H1 (cell line): ENCODE measurements at regions not wholly inside any gene's neighbourhood (a gene's known extent, or its start where the extent isn't known, plus 50 kb on each side); places are given as distances from the start of the nearest gene placed in this dataset.

Source experiments
- CTCF ChIA-PET: fragments of 300-600 bp; sonication (Branson Sonifier 250); formaldehyde crosslinking; loops from one replicate; lab custom pipeline; 2021; ENCODE audit not compliant: partially characterized antibody; lab: Charles Lee
- POLR2A ChIA-PET: fragments of 300-600 bp; sonication (Branson Sonifier 250); formaldehyde crosslinking; loops from one replicate; lab custom pipeline; 2021; ENCODE audit warnings: inconsistent platforms; ENCODE audit not compliant: partially characterized antibody; lab: Charles Lee
- DNase-seq, 2 experiments: peaks; one replicate each; pipeline versions ENCODE4 v3.0.0 to v3.0.0-alpha.2; 2010 to 2022; ENCODE audit warnings: low spot score in 2 of 2, low read depth in 1 of 2, mixed read lengths in 1 of 2
- FAIRE-seq: peaks from 2 replicates; lab custom pipeline; 2011; peaks lifted over from hg19 to GRCh38; lab: Jason Lieb, UNC
- H2AFZ ChIP-seq: 2 replicates; pipeline ENCODE4 v1.8.1; 2012; ENCODE audit warnings: low read length, inconsistent platforms
- H2AK5ac ChIP-seq: 2 replicates; pipeline ENCODE4 v1.6.1; 2013; ENCODE audit warnings: low read depth, low read length
- H2BK120ac ChIP-seq: replicated peaks from 2 replicates; pipeline ENCODE3; 2013; ENCODE audit warnings: low read depth, low read length, inconsistent platforms
- H2BK12ac ChIP-seq: 2 replicates; pipeline ENCODE4 v1.6.1; 2013; ENCODE audit warnings: low read depth, low read length
- H2BK15ac ChIP-seq: 2 replicates; pipeline ENCODE4 v1.6.1; 2013; ENCODE audit warnings: low read length
- H2BK20ac ChIP-seq: 2 replicates; pipeline ENCODE4 v1.6.1; 2013; ENCODE audit warnings: low read length
- H2BK5ac ChIP-seq: 2 replicates; pipeline ENCODE4 v1.6.1; 2013; ENCODE audit warnings: low read depth, low read length
- H3K14ac ChIP-seq: 2 replicates; pipeline ENCODE4 v1.6.1; 2013; ENCODE audit warnings: inconsistent platforms; ENCODE audit not compliant: insufficient read length
- H3K18ac ChIP-seq: 2 replicates; pipeline ENCODE4 v1.6.1; 2013; ENCODE audit warnings: low read length; ENCODE audit errors: extremely low read depth
- H3K23ac ChIP-seq: 2 replicates; pipeline ENCODE4 v1.6.1; 2013; ENCODE audit warnings: inconsistent platforms; ENCODE audit not compliant: insufficient read length
- H3K23me2 ChIP-seq: 2 replicates; pipeline ENCODE4 v1.6.1; 2013; ENCODE audit warnings: low read depth, low read length
- H3K27ac ChIP-seq: 2 replicates; pipeline ENCODE4 v1.6.1; 2011; ENCODE audit warnings: low read depth, low read length, inconsistent platforms
- H3K27me3 ChIP-seq, 4 experiments: replicated peaks in 1 of 4; 1 replicate in 1 of 4; 2 replicates in 3 of 4; pipeline versions ENCODE4 v1.6.1 to v1.8.1; 2011 to 2013; ENCODE audit warnings: low read length in 3 of 4, mild to moderate bottlenecking in 3 of 4, inconsistent platforms in 2 of 4, mixed read lengths in 2 of 4, moderate library complexity in 1 of 4; ENCODE audit not compliant: control insufficient read depth in 3 of 4, insufficient read depth in 3 of 4; ENCODE audit errors: extremely low read depth in 1 of 4
- H3K36me3 ChIP-seq, 4 experiments: 2 replicates each; pipeline versions ENCODE4 v1.6.1 to v1.8.1; 2011 to 2013; ENCODE audit warnings: mild to moderate bottlenecking in 4 of 4, low read length in 3 of 4, moderate library complexity in 2 of 4, control low read depth in 1 of 4, inconsistent platforms in 1 of 4; ENCODE audit not compliant: insufficient read depth in 4 of 4, control insufficient read depth in 2 of 4
- H3K4ac ChIP-seq: replicated peaks from 2 replicates; pipeline ENCODE3; 2013; ENCODE audit warnings: low read length, low read depth, mixed read lengths, inconsistent platforms; ENCODE audit not compliant: insufficient read length
- H3K4me1 ChIP-seq, 4 experiments: replicated peaks in 1 of 4; 1 replicate in 1 of 4; 2 replicates in 3 of 4; pipeline versions ENCODE4 v1.6.1 to v1.8.1; 2011 to 2013; ENCODE audit warnings: low read length in 3 of 4, inconsistent platforms in 2 of 4, mixed read lengths in 1 of 4; ENCODE audit not compliant: insufficient read depth in 4 of 4, control insufficient read depth in 3 of 4
- H3K4me2 ChIP-seq, 2 experiments: 2 replicates each; pipeline versions ENCODE4 v1.6.1 to v1.8.1; 2011 to 2013; ENCODE audit warnings: low read depth in 2 of 2, low read length in 2 of 2, control low read depth in 1 of 2, inconsistent platforms in 1 of 2, mild to moderate bottlenecking in 1 of 2; ENCODE audit not compliant: insufficient read depth in 1 of 2
- H3K4me3 ChIP-seq, 4 experiments: fragments of 200-600, 300-600 bp in 1 of 4; sonication (generic), shearing (Covaris generic), sonication (Bioruptor Twin) in 1 of 4; 2 replicates each; pipeline versions ENCODE4 v1.5.1 to v1.8.1; 2011 to 2016; ENCODE audit warnings: low read length in 4 of 4, low read depth in 3 of 4, control low read depth in 2 of 4, inconsistent platforms in 2 of 4, mild to moderate bottlenecking in 2 of 4, mixed read lengths in 1 of 4, moderate library complexity in 1 of 4; ENCODE audit not compliant: insufficient read depth in 2 of 4; ENCODE audit errors: extremely low read depth in 1 of 4
- H3K56ac ChIP-seq: replicated peaks from 2 replicates; pipeline ENCODE3; 2013; ENCODE audit warnings: low read depth, mild to moderate bottlenecking, mixed read lengths, low read length, inconsistent platforms; ENCODE audit not compliant: insufficient read length
- H3K79me1 ChIP-seq: 2 replicates; pipeline ENCODE4 v1.6.1; 2013; ENCODE audit warnings: low read depth, low read length, control low read depth
- H3K79me2 ChIP-seq, 2 experiments: 2 replicates each; pipeline versions ENCODE4 v1.6.1 to v1.8.1; 2012 to 2013; ENCODE audit warnings: low read length in 2 of 2, mild to moderate bottlenecking in 2 of 2, inconsistent platforms in 1 of 2; ENCODE audit not compliant: insufficient read depth in 2 of 2, control insufficient read depth in 1 of 2
- H3K9ac ChIP-seq, 4 experiments: replicated peaks in 1 of 4; 1 replicate in 1 of 4; 2 replicates in 3 of 4; pipeline versions ENCODE4 v1.6.1 to v1.8.1; 2011 to 2013; ENCODE audit warnings: low read depth in 3 of 4, low read length in 3 of 4, control low read depth in 2 of 4, mild to moderate bottlenecking in 2 of 4, moderate library complexity in 2 of 4, inconsistent platforms in 1 of 4; ENCODE audit errors: extremely low read depth in 1 of 4
- H3K9me3 ChIP-seq, 2 experiments: 2 replicates each; pipeline versions ENCODE4 v1.6.1 to v1.8.1; 2012 to 2013; ENCODE audit warnings: mild to moderate bottlenecking in 2 of 2, moderate library complexity in 2 of 2, control low read depth in 1 of 2, inconsistent platforms in 1 of 2, low read depth in 1 of 2, low read length in 1 of 2, mixed read lengths in 1 of 2; ENCODE audit not compliant: insufficient read depth in 2 of 2
- H4K20me1 ChIP-seq, 2 experiments: replicated peaks in 1 of 2; 2 replicates each; pipeline versions ENCODE3 to v1.8.1; 2011 to 2013; ENCODE audit warnings: inconsistent platforms in 2 of 2, low read length in 2 of 2, mild to moderate bottlenecking in 1 of 2; ENCODE audit not compliant: insufficient read depth in 2 of 2, control insufficient read depth in 1 of 2
- H4K5ac ChIP-seq: 2 replicates; pipeline ENCODE4 v1.6.1; 2013; ENCODE audit warnings: low read length, low read depth, mixed read lengths, inconsistent platforms; ENCODE audit not compliant: insufficient read length
- H4K8ac ChIP-seq: 2 replicates; pipeline ENCODE4 v1.8.0; 2013; ENCODE audit warnings: mild to moderate bottlenecking, moderate library complexity, low read length, inconsistent platforms; ENCODE audit not compliant: insufficient read depth; ENCODE audit errors: extremely low read depth
- H4K91ac ChIP-seq: replicated peaks from 2 replicates; pipeline ENCODE3; 2013; ENCODE audit warnings: low read length, mixed read lengths, inconsistent platforms; ENCODE audit not compliant: insufficient read length
- ATF2 ChIP-seq: IDR thresholded peaks from 2 replicates; pipeline ENCODE4 v1.6.1; 2012; ENCODE audit warnings: low read length, inconsistent platforms
- CHD2 ChIP-seq: IDR thresholded peaks from 2 replicates; pipeline ENCODE4 v1.6.1; 2012; ENCODE audit warnings: low read length, improper control_type of control experiment
- EGR1 ChIP-seq: IDR thresholded peaks from 2 replicates; pipeline ENCODE4 v1.6.1; 2011; ENCODE audit warnings: low read depth, low read length, borderline replicate concordance
- FOSL1 ChIP-seq: IDR thresholded peaks from 2 replicates; pipeline ENCODE4 v1.6.1; 2011; ENCODE audit warnings: mild to moderate bottlenecking, low read depth, low read length, moderate library complexity; ENCODE audit not compliant: insufficient read depth
- GABPA ChIP-seq: IDR thresholded peaks from 2 replicates; pipeline ENCODE4 v1.6.1; 2011; ENCODE audit warnings: mild to moderate bottlenecking, low read length, moderate library complexity, borderline replicate concordance; ENCODE audit not compliant: insufficient read depth
- HDAC2 ChIP-seq, 2 experiments: fragments of 300-600 bp in 1 of 2; sonication (generic) in 1 of 2; IDR thresholded peaks; 2 replicates each; pipeline ENCODE4 v1.6.1; 2011 to 2012; ENCODE audit warnings: low read depth in 2 of 2, low read length in 2 of 2, mild to moderate bottlenecking in 2 of 2, moderate library complexity in 2 of 2, borderline replicate concordance in 1 of 2, inconsistent platforms in 1 of 2
- JUND ChIP-seq: IDR thresholded peaks from 2 replicates; pipeline ENCODE4 v1.6.1; 2011; ENCODE audit warnings: mild to moderate bottlenecking, improper control_type of control experiment, low read length
- NRF1 ChIP-seq: IDR thresholded peaks from 2 replicates; pipeline ENCODE4 v1.6.1; 2011; ENCODE audit warnings: mild to moderate bottlenecking, low read depth, low read length, improper control_type of control experiment
- SP4 ChIP-seq: IDR thresholded peaks from 2 replicates; pipeline ENCODE4 v1.6.1; 2012; ENCODE audit warnings: low read length, inconsistent platforms
- SRF ChIP-seq: IDR thresholded peaks from 2 replicates; pipeline ENCODE4 v1.6.1; 2011; ENCODE audit warnings: mild to moderate bottlenecking, low read depth, low read length, moderate library complexity
- TAF7 ChIP-seq: optimal IDR thresholded peaks from 2 replicates; pipeline ENCODE3; 2011; ENCODE audit warnings: low read depth, mild to moderate bottlenecking, inconsistent platforms, low read length, moderate library complexity, borderline replicate concordance
- USF2 ChIP-seq: IDR thresholded peaks from 2 replicates; pipeline ENCODE4 v1.6.1; 2011; ENCODE audit warnings: low read length, improper control_type of control experiment
- WGBS, 2 experiments: shearing (Covaris generic) in 1 of 2; methylation state at CpG; one replicate each; pipeline versions ENCODE4 v1.1.6 to v1.1.7; 2013 to 2015; ENCODE audit warnings: low lambda C conversion rate in 2 of 2, mixed read lengths in 2 of 2, inconsistent platforms in 1 of 2, low coverage in 1 of 2, missing lambda C conversion rate in 1 of 2; ENCODE audit not compliant: insufficient replicate concordance in 2 of 2, insufficient coverage in 1 of 2, insufficient read length in 1 of 2; ENCODE audit errors: extremely low coverage in 1 of 2, missing lambda C conversion rate in 1 of 2; 5-methylcytosine and 5-hydroxymethylcytosine counted together

DNA sequence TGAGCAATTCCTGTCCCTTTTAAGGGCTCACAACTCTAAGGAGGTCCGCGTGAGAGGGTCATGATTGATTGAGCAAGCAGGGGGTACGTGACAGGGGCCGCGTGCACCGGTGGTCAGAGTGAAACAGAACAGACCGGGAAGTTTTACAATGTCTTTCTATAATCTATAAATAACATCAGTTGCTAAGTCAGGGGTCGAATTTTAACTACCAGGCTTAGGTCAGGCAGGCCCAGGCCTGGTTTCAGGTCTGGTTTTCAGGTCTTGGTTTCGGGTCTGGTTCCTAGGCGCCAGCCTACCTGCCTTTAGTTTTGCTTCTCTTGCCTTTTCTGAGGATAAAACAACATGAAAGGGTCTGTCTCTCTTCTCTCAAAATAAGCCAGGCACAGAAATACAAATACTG, 476.0 kb upstream of the CAMK1G start:
- WGBS, 2 experiments = 96% methylated on average over 10 of the region's 10 CpGs; no CpG with 5 or more reads in 1 of the 2 experiments
- FAIRE-seq (no peak), DNase-seq (no peak)
- ChIA-PET CTCF (interaction anchor here (1.0 to 1.9 kb wide), 3 partner anchors 94 to 244 kb away, joined by 3 to 6 read pairs (median 4); no protein-coding TSS in a partner anchor), POLR2A (no interaction called here)
- no peaks in the 10 kb centered on the region for H3K79me2 ChIP-seq
- no peak overlapping the region for H4K8ac ChIP-seq
- no peaks in the 10 kb centered on the region for H4K20me1 ChIP-seq
- H3K56ac ChIP-seq = no peak overlapping the region
- H3K14ac ChIP-seq = no peak overlapping the region
- no peak overlapping the region for H2BK15ac ChIP-seq
- no peak overlapping the region for H2BK20ac ChIP-seq
- H3K27ac ChIP-seq = no peak overlapping the region
- H3K27me3 ChIP-seq = no peaks in the 10 kb centered on the region
- H4K5ac ChIP-seq = no peak overlapping the region
- no peaks in the 10 kb centered on the region for H3K36me3 ChIP-seq
- no peaks in the 10 kb centered on the region for H3K79me1 ChIP-seq
- no peak overlapping the region for H3K4me3 ChIP-seq
- H3K9me3 ChIP-seq = no peaks in the 10 kb centered on the region
- H3K4me1 ChIP-seq = peaks cover 2 to 11% (median 8%) of the 10 kb centered on the region in 4 experiments; a peak in 6 of 7 replicates
- no peak overlapping the region for H3K18ac ChIP-seq
- no peak overlapping the region for H3K4ac ChIP-seq
- no peak overlapping the region for H3K23ac ChIP-seq
- no peak overlapping the region for H2BK5ac ChIP-seq
- H3K23me2 ChIP-seq = no peaks in the 10 kb centered on the region
- H2AFZ ChIP-seq = no peak overlapping the region
- H2BK12ac ChIP-seq = no peak overlapping the region
- H4K91ac ChIP-seq = no peak overlapping the region
- no peak overlapping the region for H3K4me2 ChIP-seq
- H2AK5ac ChIP-seq = no peak overlapping the region
- no peak overlapping the region for H2BK120ac ChIP-seq
- no peak overlapping the region for H3K9ac ChIP-seq
- no peak for TF ChIP-seq SRF
- TF ChIP-seq JUND = no peak
- no peak for TF ChIP-seq FOSL1
- TF ChIP-seq EGR1 = no peak
- no peak for TF ChIP-seq SP4
- TF ChIP-seq ATF2 = no peak
- TF ChIP-seq GABPA = no peak
- no peak for TF ChIP-seq NRF1
- TF ChIP-seq HDAC2 (IDR thresholded peaks at IDR 0.05; ENCODE audit: borderline replicate concordance in 1 of 2, low read depth in 2 of 2, low read length in 2 of 2) = no peak
- TF ChIP-seq USF2 = no peak
- no peak for TF ChIP-seq CHD2
- no peak for TF ChIP-seq TAF7
